GM12874 (cell line): ENCODE measurements at regions not wholly inside any gene's neighbourhood (a gene's known extent, or its start where the extent isn't known, plus 50 kb on each side); places are given as distances from the start of the nearest gene placed in this dataset.

Experiments used
- CTCF ChIP-seq: IDR thresholded peaks from 2 replicates; pipeline ENCODE4 v1.5.1; 2011; ENCODE audit warnings: low read depth, mild to moderate bottlenecking, control low read depth, low read length, moderate library complexity; ENCODE audit not compliant: insufficient read depth

- no peak for TF ChIP-seq CTCF
Observed at GRCh38 chr21:38667291-38667870, 138.3 kb upstream of the ETS2 start.

GRCh38 chr21:38668067-38668466 lies 137.7 kb upstream of the ETS2 start:
- no peak for TF ChIP-seq CTCF

GRCh38 chr21:38668541-38668940 lies 137.2 kb upstream of the ETS2 start:
- no peak for TF ChIP-seq CTCF

GRCh38 chr21:38669186-38669585 lies 136.5 kb upstream of the ETS2 start:
- no peak; the same call in 1 of the 2 replicates for TF ChIP-seq CTCF

DNA sequence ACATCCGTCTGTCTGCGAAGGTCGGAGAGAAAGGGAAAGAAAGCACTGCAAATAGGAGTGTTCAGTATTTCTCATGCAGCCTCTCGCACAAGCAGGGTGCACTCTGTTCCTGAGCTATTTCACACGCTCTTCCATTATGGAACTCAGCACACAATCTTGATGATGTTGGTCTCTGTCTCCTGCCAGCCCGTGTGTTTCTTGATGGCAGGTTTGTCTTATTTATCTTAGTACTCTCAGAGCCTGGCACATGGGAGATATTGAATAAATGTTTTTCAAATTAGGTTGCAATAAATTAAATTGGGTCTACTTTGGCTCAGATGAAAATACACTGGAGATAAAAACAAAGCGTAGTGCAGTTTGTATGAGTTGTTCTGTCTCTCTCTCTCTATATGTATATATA lies 134.9 kb upstream of the ETS2 start:
- TF ChIP-seq CTCF = no peak

DNA sequence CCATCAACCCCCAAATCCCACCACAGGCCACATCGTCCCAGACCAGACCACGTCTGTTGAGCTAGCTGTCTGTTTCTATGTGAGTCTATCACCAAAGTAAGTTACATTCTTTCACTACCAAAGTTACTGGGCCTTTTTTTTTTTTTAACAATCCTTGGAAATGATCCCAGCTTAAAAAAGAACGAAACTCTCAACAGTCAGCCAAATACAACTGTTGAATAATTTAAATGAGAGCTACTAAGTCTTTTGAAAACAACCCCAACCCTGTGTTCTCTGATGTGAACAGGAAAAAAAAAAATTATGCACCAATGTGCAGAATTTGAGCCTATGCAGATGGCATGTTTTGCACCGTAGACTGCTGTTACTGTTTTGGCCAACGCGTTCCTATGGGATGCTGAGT lies 134.0 kb upstream of the ETS2 start:
- no peak for TF ChIP-seq CTCF

DNA sequence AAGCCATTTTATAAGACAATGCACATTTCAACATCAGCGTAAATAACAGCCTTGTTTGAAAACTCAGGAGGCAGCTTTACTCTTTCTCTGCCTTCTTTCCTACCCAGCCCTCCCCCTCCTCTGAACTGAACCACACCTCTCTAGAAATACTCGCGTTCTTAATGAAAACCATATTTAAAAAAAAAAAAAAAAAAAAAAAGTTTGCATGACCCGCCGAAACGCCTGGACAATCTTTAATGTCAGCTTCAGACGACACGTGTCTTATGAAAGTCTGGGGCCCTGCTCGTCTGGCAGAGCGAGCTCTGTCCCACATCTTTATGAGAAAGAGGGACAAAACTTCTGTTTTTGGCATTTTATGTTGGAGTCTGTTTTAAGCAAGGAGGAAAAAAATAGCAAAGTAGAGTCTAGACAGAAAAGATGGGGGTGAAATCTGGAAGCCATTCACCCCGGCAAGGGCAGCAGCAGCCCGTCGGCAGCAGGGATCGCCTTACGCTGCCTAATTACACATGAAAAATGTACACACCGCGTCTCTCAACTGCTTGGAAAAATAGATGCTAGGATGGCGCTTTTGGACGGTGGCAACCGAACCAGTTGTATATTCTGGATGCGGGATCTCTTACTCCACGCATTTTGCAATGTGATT lies 130.4 kb upstream of the ETS2 start:
- TF ChIP-seq CTCF = no peak
